ENCODE measurements at regions not wholly inside any gene's neighbourhood (a gene's known extent, or its start where the extent isn't known, plus 50 kb on each side); places are given as distances from the start of the nearest gene placed in this dataset.
"Not testable (repeated sequence)": the region's sequence is repeated elsewhere in the genome, so short reads cannot be mapped to it uniquely, and the experiment has no call there.

DNA sequence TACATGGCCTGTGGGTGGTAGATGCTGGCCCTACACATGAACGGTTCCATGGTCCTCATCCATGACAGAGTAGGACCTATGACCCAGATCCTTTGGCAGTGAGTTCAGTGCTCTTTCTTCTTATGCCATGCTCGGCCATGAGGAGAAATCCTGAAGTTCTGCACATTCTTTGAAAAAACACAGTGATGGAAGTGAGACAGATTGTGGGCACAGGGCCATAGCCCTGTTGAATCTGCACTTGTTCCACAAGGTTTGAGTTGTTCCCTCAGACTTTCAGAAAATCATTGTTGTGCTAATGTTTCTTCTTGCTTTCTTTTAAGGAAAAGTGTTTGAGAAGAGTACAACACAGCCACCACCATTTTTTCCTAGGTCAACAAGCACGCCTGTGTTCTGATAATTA lies 180.0 kb downstream of the C12orf75 start:
- H3K36me3 ChIP-seq (ENCODE audit: control insufficient read depth in 3 of 3, insufficient read depth in 3 of 3, low read length in 3 of 3), result no peaks in the 10 kb centered on the region
- peaks cover 3 to 10% (median 4%) of the 10 kb centered on the region in 3 donors for H3K4me1 ChIP-seq (ENCODE audit: control insufficient read depth in 3 of 3, insufficient read depth in 3 of 3, low read length in 3 of 3)
- H3K9me3 ChIP-seq (ENCODE audit: control insufficient read depth in 3 of 3, low read length in 3 of 3), result no peaks in the 10 kb centered on the region
- no peaks in the 10 kb centered on the region for H3K27me3 ChIP-seq (ENCODE audit: control insufficient read depth in 3 of 3, insufficient read depth in 3 of 3, low read length in 3 of 3)
- H3K9ac ChIP-seq (ENCODE audit: low read depth in 1 of 3, low read length in 3 of 3), result no peak overlapping the region
- H3K4me3 ChIP-seq (ENCODE audit: low read length in 3 of 3), result no peak overlapping the region
- H3K27ac ChIP-seq (ENCODE audit: low read depth, low read length), result no peak overlapping the region

DNA sequence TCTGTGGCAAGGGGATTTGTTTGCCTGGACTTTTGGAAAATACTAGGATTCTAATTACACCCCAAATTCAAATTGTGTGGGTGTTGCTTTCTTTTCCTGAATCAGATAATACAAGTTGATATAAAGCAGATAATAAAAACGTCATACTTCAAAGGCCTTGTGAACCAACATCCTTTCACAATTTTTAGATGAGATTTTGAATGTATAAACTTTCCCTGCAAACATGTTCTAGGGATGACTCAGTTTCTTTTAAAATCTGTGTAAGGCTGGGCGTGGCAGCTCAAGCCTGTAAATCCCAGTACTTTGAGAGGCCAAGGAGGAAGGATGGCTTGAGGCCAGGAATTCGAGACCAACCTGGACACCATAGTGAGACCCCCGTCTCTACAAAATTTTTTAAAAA lies 182.4 kb downstream of the C12orf75 start:
- H3K36me3 ChIP-seq (ENCODE audit: control insufficient read depth in 3 of 3, insufficient read depth in 3 of 3, low read length in 3 of 3); H3K27ac ChIP-seq (ENCODE audit: low read depth, low read length); H3K9ac ChIP-seq (ENCODE audit: low read depth in 1 of 3, low read length in 3 of 3); H3K27me3 ChIP-seq (ENCODE audit: control insufficient read depth in 3 of 3, insufficient read depth in 3 of 3, low read length in 3 of 3); H3K9me3 ChIP-seq (ENCODE audit: control insufficient read depth in 3 of 3, low read length in 3 of 3); H3K4me1 ChIP-seq (ENCODE audit: control insufficient read depth in 3 of 3, insufficient read depth in 3 of 3, low read length in 3 of 3); H3K4me3 ChIP-seq (ENCODE audit: low read length in 3 of 3): not testable (repeated sequence)

DNA sequence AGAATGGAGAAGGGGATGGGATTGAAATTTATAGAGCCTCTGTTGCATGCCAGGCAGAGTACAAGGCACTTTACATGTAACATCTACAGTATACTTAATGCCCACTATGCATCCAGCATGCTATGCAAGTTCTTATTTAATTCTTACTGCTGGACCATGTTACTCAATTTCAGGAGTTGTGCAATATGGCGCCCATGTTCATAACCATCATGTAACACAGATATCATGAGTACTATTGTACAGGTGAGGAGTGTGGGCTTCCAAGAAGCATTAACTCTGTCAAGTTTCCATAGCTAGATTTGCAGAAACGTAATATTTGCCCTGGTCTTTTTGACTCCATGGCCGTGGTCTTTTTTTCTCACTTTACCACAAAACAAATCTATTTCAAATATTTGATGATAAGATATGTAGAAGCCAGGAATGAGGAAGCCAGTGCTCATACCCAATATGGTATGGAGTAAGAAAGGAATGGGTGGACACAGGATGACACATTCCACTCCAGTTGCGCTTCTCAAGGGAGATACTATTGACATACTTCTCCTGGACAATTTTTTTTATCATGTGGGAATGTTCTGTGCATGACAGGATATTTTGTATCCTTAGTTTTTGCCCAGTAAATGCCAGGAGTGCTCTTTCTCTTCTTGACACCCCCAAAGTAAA lies 191.8 kb downstream of the C12orf75 start:
- no peak overlapping the region for H3K27ac ChIP-seq (ENCODE audit: low read depth, low read length)
- no peak overlapping the region for H3K4me3 ChIP-seq (ENCODE audit: low read length in 3 of 3)
- no peaks in the 10 kb centered on the region for H3K27me3 ChIP-seq (ENCODE audit: control insufficient read depth in 3 of 3, insufficient read depth in 3 of 3, low read length in 3 of 3)
- no peak overlapping the region for H3K9ac ChIP-seq (ENCODE audit: low read depth in 1 of 3, low read length in 3 of 3)
- H3K4me1 ChIP-seq (ENCODE audit: control insufficient read depth in 3 of 3, insufficient read depth in 3 of 3, low read length in 3 of 3), result peaks cover 13 to 19% (median 15%) of the 10 kb centered on the region in 3 donors
- H3K9me3 ChIP-seq (ENCODE audit: control insufficient read depth in 3 of 3, low read length in 3 of 3), result peaks cover 0 to 2% (median 0%) of the 10 kb centered on the region in 3 donors
- H3K36me3 ChIP-seq (ENCODE audit: control insufficient read depth in 3 of 3, insufficient read depth in 3 of 3, low read length in 3 of 3), result no peaks in the 10 kb centered on the region

DNA sequence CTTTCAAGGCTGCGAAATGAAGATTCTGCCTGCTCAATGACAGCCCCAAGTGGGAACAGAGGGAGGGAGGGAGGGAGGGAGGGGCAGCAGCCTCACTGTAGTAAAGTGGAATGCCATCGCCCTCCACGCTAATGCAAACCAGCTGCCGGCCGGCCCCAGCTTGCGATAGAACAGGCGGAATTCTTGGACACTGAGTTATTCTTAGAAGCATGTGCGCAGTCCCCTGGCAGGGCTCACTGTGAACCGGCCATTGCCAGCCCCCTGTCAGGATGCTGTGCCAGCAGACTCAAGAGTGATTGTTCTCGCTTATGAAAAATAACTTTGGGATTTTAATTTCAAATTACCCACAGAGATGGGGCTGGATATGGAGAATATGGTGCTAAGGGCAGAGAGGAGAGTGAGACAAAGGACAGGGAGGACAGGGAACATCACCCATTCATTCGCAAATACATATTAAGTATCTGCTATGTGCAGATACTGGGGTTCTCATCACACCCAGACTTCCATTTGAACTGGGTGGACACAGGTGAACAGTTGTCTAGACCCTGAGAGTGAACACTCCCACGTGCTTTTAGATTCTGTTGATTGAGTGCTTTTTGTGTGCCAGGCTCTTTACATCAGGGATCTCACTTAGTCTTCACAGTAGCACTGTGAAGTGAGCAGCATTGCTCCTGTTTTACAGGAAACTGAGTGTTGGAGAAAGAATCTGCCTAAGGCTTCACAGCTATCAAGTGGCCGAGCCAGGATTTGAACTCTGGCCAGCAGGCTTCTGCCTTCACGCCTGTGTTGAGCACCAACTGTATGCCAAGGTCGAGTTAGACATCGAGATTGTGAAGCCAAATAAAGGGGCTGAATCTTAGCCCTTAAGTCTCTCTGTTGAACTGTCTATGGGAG lies 192.9 kb downstream of the C12orf75 start:
- H3K36me3 ChIP-seq (ENCODE audit: control insufficient read depth in 3 of 3, insufficient read depth in 3 of 3, low read length in 3 of 3), result no peaks in the 10 kb centered on the region
- H3K27ac ChIP-seq (ENCODE audit: low read depth, low read length), result no peak overlapping the region
- peaks cover 0 to 2% (median 0%) of the 10 kb centered on the region in 3 donors for H3K9me3 ChIP-seq (ENCODE audit: control insufficient read depth in 3 of 3, low read length in 3 of 3)
- peak overlapping the region in 2 of 3 donors; percentile 20 to 44 for H3K4me3 ChIP-seq (ENCODE audit: low read length in 3 of 3)
- no peak overlapping the region for H3K9ac ChIP-seq (ENCODE audit: low read depth in 1 of 3, low read length in 3 of 3)
- no peaks in the 10 kb centered on the region for H3K27me3 ChIP-seq (ENCODE audit: control insufficient read depth in 3 of 3, insufficient read depth in 3 of 3, low read length in 3 of 3)
- peaks cover 13 to 19% (median 15%) of the 10 kb centered on the region in 3 donors for H3K4me1 ChIP-seq (ENCODE audit: control insufficient read depth in 3 of 3, insufficient read depth in 3 of 3, low read length in 3 of 3)

DNA sequence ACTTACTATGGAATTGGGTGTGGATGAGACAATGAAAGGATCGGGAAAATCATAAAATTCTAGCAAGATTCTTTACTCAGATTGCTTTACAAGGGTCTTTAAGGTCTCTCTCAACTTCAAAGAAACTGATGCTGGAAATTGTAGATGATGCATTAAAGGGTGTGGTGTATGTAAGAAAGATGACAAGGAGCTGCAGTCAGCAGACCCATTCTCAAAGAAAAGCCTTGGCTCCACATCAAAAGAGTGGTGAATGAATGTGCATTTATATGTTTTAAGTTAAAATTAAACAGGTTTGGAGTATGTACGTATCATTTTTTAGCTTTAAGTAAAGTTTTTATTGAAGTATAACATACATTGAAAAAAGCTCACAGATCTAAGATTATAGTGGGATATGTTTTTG lies 194.5 kb downstream of the C12orf75 start:
- peaks cover 0 to 2% (median 0%) of the 10 kb centered on the region in 3 donors for H3K9me3 ChIP-seq (ENCODE audit: control insufficient read depth in 3 of 3, low read length in 3 of 3)
- no peak overlapping the region for H3K27ac ChIP-seq (ENCODE audit: low read depth, low read length)
- H3K27me3 ChIP-seq (ENCODE audit: control insufficient read depth in 3 of 3, insufficient read depth in 3 of 3, low read length in 3 of 3), result no peaks in the 10 kb centered on the region
- H3K9ac ChIP-seq (ENCODE audit: low read depth in 1 of 3, low read length in 3 of 3), result no peak overlapping the region
- peaks cover 13 to 19% (median 15%) of the 10 kb centered on the region in 3 donors for H3K4me1 ChIP-seq (ENCODE audit: control insufficient read depth in 3 of 3, insufficient read depth in 3 of 3, low read length in 3 of 3)
- no peaks in the 10 kb centered on the region for H3K36me3 ChIP-seq (ENCODE audit: control insufficient read depth in 3 of 3, insufficient read depth in 3 of 3, low read length in 3 of 3)
- no peak overlapping the region for H3K4me3 ChIP-seq (ENCODE audit: low read length in 3 of 3)

DNA sequence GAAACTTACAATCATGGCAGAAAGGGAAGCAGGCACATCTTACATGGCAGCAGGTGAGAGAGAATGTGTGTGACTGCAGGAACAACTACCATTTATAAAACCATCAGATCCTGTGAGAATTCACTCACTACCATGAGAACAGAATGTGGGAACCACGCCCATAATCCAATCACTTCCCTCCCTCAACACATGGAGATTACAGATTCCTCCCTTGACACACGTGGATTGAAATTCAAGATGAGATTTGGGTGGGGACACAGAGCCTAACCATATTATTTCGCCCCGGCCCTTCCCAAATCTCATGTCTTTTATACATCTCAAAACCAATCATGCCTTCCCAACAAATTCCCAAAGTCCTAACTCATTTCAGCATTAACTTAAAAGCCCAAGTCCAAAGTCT lies 203.6 kb downstream of the C12orf75 start:
- no peaks in the 10 kb centered on the region for H3K36me3 ChIP-seq (ENCODE audit: control insufficient read depth in 3 of 3, insufficient read depth in 3 of 3, low read length in 3 of 3)
- H3K9ac ChIP-seq (ENCODE audit: low read depth in 1 of 3, low read length in 3 of 3), result no peak overlapping the region
- peaks cover 0 to 7% (median 3%) of the 10 kb centered on the region in 3 donors for H3K4me1 ChIP-seq (ENCODE audit: control insufficient read depth in 3 of 3, insufficient read depth in 3 of 3, low read length in 3 of 3)
- no peak overlapping the region for H3K4me3 ChIP-seq (ENCODE audit: low read length in 3 of 3)
- no peaks in the 10 kb centered on the region for H3K27me3 ChIP-seq (ENCODE audit: control insufficient read depth in 3 of 3, insufficient read depth in 3 of 3, low read length in 3 of 3)
- H3K9me3 ChIP-seq (ENCODE audit: control insufficient read depth in 3 of 3, low read length in 3 of 3), result no peaks in the 10 kb centered on the region
- H3K27ac ChIP-seq (ENCODE audit: low read depth, low read length), result no peak overlapping the region

DNA sequence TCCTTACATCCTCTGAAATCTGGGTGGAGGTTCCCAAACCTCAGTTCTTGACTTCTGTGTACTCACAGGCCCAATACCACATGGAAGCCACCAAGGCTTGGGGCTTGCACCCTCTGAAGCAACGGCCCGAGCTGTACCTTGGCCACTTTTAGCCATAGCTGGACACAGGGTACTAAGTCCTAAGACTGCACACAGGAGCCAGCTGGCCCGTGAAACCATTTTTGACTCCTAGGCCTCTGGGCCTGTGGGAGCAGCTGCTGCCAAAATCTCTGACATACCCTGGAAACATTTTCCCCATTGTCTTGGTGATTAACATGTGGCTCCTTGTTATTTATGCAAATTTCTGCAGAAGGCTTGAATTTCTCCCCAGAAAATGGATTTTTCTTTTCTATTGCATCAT lies 204.5 kb downstream of the C12orf75 start:
- H3K9me3 ChIP-seq (ENCODE audit: control insufficient read depth in 3 of 3, low read length in 3 of 3); H3K9ac ChIP-seq (ENCODE audit: low read depth in 1 of 3, low read length in 3 of 3); H3K36me3 ChIP-seq (ENCODE audit: control insufficient read depth in 3 of 3, insufficient read depth in 3 of 3, low read length in 3 of 3); H3K27ac ChIP-seq (ENCODE audit: low read depth, low read length); H3K4me3 ChIP-seq (ENCODE audit: low read length in 3 of 3); H3K27me3 ChIP-seq (ENCODE audit: control insufficient read depth in 3 of 3, insufficient read depth in 3 of 3, low read length in 3 of 3): not testable (repeated sequence)
- peaks cover 5 to 13% (median 10%) of the 10 kb centered on the region in 3 donors for H3K4me1 ChIP-seq (ENCODE audit: control insufficient read depth in 3 of 3, insufficient read depth in 3 of 3, low read length in 3 of 3)

DNA sequence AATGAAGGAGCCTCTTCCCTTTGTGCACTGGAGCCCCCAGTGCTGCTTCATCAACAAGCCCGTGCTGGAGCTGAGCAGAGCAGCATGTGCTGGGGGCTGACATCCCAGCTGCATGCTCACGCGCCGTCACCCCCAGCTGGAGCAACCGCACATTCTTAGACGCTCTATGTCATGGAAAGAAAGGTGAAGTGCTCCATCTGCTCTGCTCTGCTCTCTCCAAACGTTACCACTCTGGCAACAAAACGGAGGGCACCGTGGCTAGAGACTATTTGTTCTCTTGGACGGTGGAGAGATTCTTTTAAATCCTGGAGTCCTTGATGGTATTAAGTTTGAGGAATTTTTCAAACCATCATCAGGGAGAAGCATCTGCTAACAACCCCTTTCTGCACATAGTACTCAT lies 208.4 kb downstream of the C12orf75 start:
- no peak overlapping the region for H3K4me3 ChIP-seq (ENCODE audit: low read length in 3 of 3)
- no peaks in the 10 kb centered on the region for H3K36me3 ChIP-seq (ENCODE audit: control insufficient read depth in 3 of 3, insufficient read depth in 3 of 3, low read length in 3 of 3)
- no peak overlapping the region for H3K9ac ChIP-seq (ENCODE audit: low read depth in 1 of 3, low read length in 3 of 3)
- no peaks in the 10 kb centered on the region for H3K27me3 ChIP-seq (ENCODE audit: control insufficient read depth in 3 of 3, insufficient read depth in 3 of 3, low read length in 3 of 3)
- no peaks in the 10 kb centered on the region for H3K9me3 ChIP-seq (ENCODE audit: control insufficient read depth in 3 of 3, low read length in 3 of 3)
- H3K4me1 ChIP-seq (ENCODE audit: control insufficient read depth in 3 of 3, insufficient read depth in 3 of 3, low read length in 3 of 3), result peaks cover 5 to 14% (median 13%) of the 10 kb centered on the region in 3 donors
- H3K27ac ChIP-seq (ENCODE audit: low read depth, low read length), result no peak overlapping the region

DNA sequence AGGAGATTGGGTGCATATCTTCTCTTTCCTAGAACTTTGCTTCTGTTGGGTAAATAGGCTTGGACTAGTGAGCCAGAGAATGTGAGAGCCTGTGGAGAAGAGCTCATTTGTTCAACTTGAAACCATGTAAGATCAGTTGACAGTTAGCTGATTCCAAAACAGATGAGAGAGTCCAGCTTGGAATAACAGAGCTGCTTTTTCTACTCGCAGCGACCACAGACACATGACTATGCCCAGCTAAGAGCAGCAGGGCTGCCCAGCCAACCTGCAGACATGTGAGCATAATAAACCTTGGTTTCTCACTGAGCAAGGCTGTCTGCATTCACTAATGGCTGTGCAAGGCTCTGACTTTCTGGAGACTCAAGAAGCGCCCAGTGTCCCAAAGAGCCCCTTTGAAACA lies 209.2 kb downstream of the C12orf75 start:
- Histone ChIP-seq H3K4me1 (ENCODE audit: control insufficient read depth in 3 of 3, insufficient read depth in 3 of 3, low read length in 3 of 3) (peaks cover 5 to 14% (median 13%) of the 10 kb centered on the region in 3 donors), H3K9ac (ENCODE audit: low read depth in 1 of 3, low read length in 3 of 3) (no peak overlapping the region), H3K36me3 (ENCODE audit: control insufficient read depth in 3 of 3, insufficient read depth in 3 of 3, low read length in 3 of 3) (no peaks in the 10 kb centered on the region), H3K4me3 (ENCODE audit: low read length in 3 of 3) (no peak overlapping the region), H3K27ac (ENCODE audit: low read depth, low read length) (peak overlapping the region; percentile 55), H3K9me3 (ENCODE audit: control insufficient read depth in 3 of 3, low read length in 3 of 3) (no peaks in the 10 kb centered on the region), H3K27me3 (ENCODE audit: control insufficient read depth in 3 of 3, insufficient read depth in 3 of 3, low read length in 3 of 3) (no peaks in the 10 kb centered on the region)

DNA sequence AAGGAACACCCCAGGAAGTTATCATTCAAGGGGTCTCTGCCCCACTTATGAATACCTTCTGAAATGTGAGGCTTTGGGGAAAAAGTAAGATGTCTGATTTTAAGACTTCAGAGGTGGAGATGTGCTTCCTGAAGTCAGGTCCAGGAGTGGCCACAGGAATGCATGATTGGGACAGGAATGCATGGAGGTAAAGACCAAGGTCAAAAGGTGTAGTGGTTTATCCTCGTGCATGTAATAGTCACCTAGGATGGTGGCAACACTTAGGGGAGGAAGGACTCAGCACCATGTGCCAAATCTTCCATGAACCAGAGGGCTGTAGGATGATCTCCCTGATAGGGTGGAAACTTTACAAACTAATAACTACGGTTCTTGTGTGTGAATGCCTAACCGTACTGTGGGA lies 217.3 kb downstream of the C12orf75 start:
- Histone ChIP-seq H3K9me3 (ENCODE audit: control insufficient read depth in 3 of 3, low read length in 3 of 3) (no peaks in the 10 kb centered on the region), H3K27ac (ENCODE audit: low read depth, low read length) (no peak overlapping the region), H3K27me3 (ENCODE audit: control insufficient read depth in 3 of 3, insufficient read depth in 3 of 3, low read length in 3 of 3) (no peaks in the 10 kb centered on the region), H3K9ac (ENCODE audit: low read depth in 1 of 3, low read length in 3 of 3) (no peak overlapping the region), H3K4me3 (ENCODE audit: low read length in 3 of 3) (no peak overlapping the region), H3K36me3 (ENCODE audit: control insufficient read depth in 3 of 3, insufficient read depth in 3 of 3, low read length in 3 of 3) (no peaks in the 10 kb centered on the region), H3K4me1 (ENCODE audit: control insufficient read depth in 3 of 3, insufficient read depth in 3 of 3, low read length in 3 of 3) (no peaks in the 10 kb centered on the region)
